HFFc6 (cell line): ENCODE measurements at regions not wholly inside any gene's neighbourhood (a gene's known extent, or its start where the extent isn't known, plus 50 kb on each side); places are given as distances from the start of the nearest gene placed in this dataset.

Experiments used
- DNase-seq: peaks from one replicate; pipeline ENCODE4 v3.0.0-alpha.2; 2018
- H3K27ac Mint-ChIP-seq: 2 replicates; pipeline ENCODE4 v1.8.0; 2020; ENCODE audit warnings: mild to moderate bottlenecking, mixed read lengths
- H3K27me3 Mint-ChIP-seq: 2 replicates; pipeline ENCODE4 v1.8.0; 2021; ENCODE audit warnings: mild to moderate bottlenecking, moderate library complexity, mixed read lengths; ENCODE audit not compliant: insufficient read depth
- H3K36me3 Mint-ChIP-seq: 2 replicates; pipeline ENCODE4 v1.8.0; 2021; ENCODE audit warnings: low read depth, mixed read lengths
- H3K4me1 Mint-ChIP-seq: 2 replicates; pipeline ENCODE4 v1.8.0; 2020; ENCODE audit warnings: low read depth, mixed read lengths
- H3K4me3 Mint-ChIP-seq: 2 replicates; pipeline ENCODE4 v1.8.0; 2020; ENCODE audit warnings: mild to moderate bottlenecking, moderate library complexity, mixed read lengths
- H3K9me3 Mint-ChIP-seq: 2 replicates; pipeline ENCODE4 v1.8.0; 2020; ENCODE audit warnings: mild to moderate bottlenecking, mixed read lengths
- TF ChIP-seq, protein P1 (sequence below): fragments of 200-600 bp; sonication (generic); IDR thresholded peaks from 2 replicates; pipeline ENCODE4 v1.5.0; 2021; ENCODE audit warnings: antibody characterized with exemption, mild to moderate bottlenecking

DNA sequence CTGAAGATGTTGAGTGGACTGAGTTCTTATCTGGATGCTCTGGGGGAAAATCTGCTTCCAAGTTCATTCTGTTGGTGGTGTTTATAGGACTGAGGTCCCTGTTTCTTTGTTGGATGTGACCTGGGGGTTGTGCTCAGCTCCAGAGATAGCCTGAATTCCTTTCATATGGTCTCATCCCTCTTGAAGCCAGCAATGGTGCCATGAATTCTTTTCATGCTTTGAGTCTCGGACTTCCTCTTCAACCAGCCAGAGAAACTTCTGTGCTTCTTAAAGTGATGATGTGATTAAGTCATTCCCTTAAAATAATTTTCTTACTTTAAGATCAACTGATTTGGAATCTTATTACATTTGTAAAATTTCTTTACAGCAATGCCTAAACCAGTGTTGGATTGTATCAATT is 233.8 kb upstream of the UGT8 start:
- peak; percentile 86 for DNase-seq
- TF ChIP-seq, protein P1, sequence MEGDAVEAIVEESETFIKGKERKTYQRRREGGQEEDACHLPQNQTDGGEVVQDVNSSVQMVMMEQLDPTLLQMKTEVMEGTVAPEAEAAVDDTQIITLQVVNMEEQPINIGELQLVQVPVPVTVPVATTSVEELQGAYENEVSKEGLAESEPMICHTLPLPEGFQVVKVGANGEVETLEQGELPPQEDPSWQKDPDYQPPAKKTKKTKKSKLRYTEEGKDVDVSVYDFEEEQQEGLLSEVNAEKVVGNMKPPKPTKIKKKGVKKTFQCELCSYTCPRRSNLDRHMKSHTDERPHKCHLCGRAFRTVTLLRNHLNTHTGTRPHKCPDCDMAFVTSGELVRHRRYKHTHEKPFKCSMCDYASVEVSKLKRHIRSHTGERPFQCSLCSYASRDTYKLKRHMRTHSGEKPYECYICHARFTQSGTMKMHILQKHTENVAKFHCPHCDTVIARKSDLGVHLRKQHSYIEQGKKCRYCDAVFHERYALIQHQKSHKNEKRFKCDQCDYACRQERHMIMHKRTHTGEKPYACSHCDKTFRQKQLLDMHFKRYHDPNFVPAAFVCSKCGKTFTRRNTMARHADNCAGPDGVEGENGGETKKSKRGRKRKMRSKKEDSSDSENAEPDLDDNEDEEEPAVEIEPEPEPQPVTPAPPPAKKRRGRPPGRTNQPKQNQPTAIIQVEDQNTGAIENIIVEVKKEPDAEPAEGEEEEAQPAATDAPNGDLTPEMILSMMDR: no peak
- Mint-ChIP-seq H3K9me3 (no peaks in the 10 kb centered on the region), H3K27ac (peak overlapping the region; percentile 90), H3K27me3 (no peaks in the 10 kb centered on the region), H3K36me3 (peaks cover 9% of the 10 kb centered on the region; the same call in 1 of the 2 replicates), H3K4me1 (peaks cover 80% of the 10 kb centered on the region), H3K4me3 (peak overlapping the region; percentile 83)

DNA sequence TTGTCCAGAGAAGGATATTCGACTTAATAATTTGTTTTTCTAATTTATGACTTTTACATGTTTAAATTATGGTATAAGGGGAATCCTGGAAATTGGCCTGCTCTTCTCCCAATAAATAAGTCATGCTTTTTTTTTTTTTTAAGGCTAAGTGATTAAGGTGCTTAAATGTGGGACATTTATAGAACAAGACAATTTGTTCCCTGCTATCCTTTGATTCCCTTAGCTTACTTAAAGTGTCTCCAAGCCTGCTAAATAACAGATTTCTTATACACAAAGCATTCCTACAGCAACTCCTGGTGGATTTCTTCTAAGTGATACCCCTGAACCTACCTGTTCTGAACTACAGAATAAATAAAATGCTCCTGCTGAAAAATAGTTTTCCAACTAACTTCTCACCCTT is 233.0 kb upstream of the UGT8 start:
- TF ChIP-seq, protein P1: no peak
- no peak overlapping the region for H3K4me3 Mint-ChIP-seq
- H3K27me3 Mint-ChIP-seq: no peaks in the 10 kb centered on the region
- peaks cover 72% of the 10 kb centered on the region for H3K4me1 Mint-ChIP-seq
- H3K27ac Mint-ChIP-seq: peak overlapping the region; percentile 90
- DNase-seq: no peak
- no peaks in the 10 kb centered on the region for H3K9me3 Mint-ChIP-seq
- peaks cover 4% of the 10 kb centered on the region; the same call in 1 of the 2 replicates for H3K36me3 Mint-ChIP-seq

DNA sequence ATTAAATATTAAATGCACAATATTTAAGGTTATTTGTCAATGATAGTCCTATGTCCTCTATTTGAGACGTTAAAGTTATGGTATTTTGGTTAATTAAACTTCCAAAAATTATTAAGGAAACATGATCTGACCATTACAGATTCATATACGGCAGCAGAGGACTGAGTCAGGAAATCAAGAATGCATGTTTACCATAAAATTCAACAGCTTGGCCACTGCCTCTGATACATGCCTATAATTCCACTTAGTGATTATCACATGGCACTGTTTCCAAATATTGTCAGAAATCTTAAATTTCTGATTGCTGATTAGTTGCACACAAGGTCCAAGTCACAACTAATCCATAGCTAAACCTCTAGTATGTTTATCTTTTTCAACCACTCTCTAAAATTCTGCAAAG is 232.2 kb upstream of the UGT8 start:
- Mint-ChIP-seq H3K27ac (peak overlapping the region; percentile 20), H3K9me3 (no peaks in the 10 kb centered on the region)

DNA sequence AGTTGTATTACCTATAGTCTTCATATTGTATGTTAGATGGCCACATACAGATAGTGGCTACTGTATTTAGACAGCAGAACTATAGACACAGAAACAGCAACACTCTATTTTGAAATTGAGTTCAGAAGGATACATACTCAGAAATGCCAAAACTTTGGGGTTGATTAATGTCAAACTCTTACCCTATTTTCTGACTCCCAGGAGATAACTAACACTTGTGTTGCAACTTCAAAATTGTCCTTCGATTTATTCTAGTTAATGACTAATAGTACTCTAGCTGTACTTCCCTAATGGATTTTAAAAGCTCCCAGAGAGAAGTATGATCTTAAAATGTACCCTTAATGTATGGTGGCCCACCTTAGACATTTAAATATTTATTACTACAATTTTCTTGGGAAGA is 229.9 kb upstream of the UGT8 start:
- H3K36me3 Mint-ChIP-seq: no peaks in the 10 kb centered on the region
- no peaks in the 10 kb centered on the region for H3K9me3 Mint-ChIP-seq
- no peaks in the 10 kb centered on the region for H3K27me3 Mint-ChIP-seq
- peaks cover 47% of the 10 kb centered on the region for H3K4me1 Mint-ChIP-seq
- no peak for DNase-seq
- no peak overlapping the region for H3K4me3 Mint-ChIP-seq
- TF ChIP-seq, protein P1: no peak
- no peak overlapping the region for H3K27ac Mint-ChIP-seq

More for the DNA sequence above, 232.2 kb upstream of the UGT8 start:
- peaks cover 65% of the 10 kb centered on the region for H3K4me1 Mint-ChIP-seq
- no peaks in the 10 kb centered on the region for H3K27me3 Mint-ChIP-seq
- no peak overlapping the region for H3K4me3 Mint-ChIP-seq
- TF ChIP-seq, protein P1: no peak
- H3K36me3 Mint-ChIP-seq: peaks cover 4% of the 10 kb centered on the region; the same call in 1 of the 2 replicates
- no peak for DNase-seq

DNA sequence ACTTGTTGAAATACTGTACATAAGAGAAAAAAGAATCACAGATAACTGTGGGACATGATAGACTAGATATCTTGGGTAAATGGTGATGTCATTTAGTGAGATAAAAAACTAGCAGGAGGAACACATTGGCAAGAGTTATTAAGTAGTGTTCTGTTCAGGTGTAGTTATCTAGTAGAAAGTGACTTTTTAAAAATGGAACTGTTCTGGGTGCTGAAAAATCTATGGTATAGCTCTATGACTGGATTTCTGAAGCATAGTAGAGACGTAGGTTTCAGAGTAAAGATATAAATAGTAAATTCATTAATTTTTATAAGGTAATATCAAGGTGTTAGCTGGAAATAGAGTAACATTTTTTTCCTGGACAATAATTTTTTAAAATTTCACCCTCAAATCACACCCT is 225.1 kb upstream of the UGT8 start:
- Mint-ChIP-seq H3K4me1 (peaks cover 14% of the 10 kb centered on the region), H3K9me3 (no peaks in the 10 kb centered on the region), H3K27me3 (no peaks in the 10 kb centered on the region), H3K36me3 (no peaks in the 10 kb centered on the region), H3K27ac (no peak overlapping the region), H3K4me3 (no peak overlapping the region)
- TF ChIP-seq, protein P1: no peak
- DNase-seq: no peak
